DND-41 (cell line): ENCODE measurements at regions not wholly inside any gene's neighbourhood (a gene's known extent, or its start where the extent isn't known, plus 50 kb on each side); places are given as distances from the start of the nearest gene placed in this dataset.

Experiments
- ATAC-seq: fragments of 200-7000 bp; cut with Tn5 transposase; 3 replicates; pipeline ENCODE4 v1.9.1; 2021; ENCODE audit warnings: low read depth; ENCODE audit not compliant: insufficient read depth
- DNase-seq: peaks from one replicate; pipeline ENCODE4 v3.0.0-alpha.2; 2020
- H2AFZ ChIP-seq: 2 replicates; pipeline ENCODE4 v1.6.0; 2012; ENCODE audit warnings: low read depth, low read length
- H3K27ac ChIP-seq: 2 replicates; pipeline ENCODE4 v1.5.1; 2012; ENCODE audit warnings: low read length, inconsistent platforms
- H3K27me3 ChIP-seq: fragments of 200-600 bp; sonication (generic); 2 replicates; pipeline ENCODE4 v1.6.0; 2012; ENCODE audit warnings: low read length, mild to moderate bottlenecking, inconsistent platforms; ENCODE audit not compliant: insufficient read depth, poor library complexity
- H3K36me3 ChIP-seq: 2 replicates; pipeline ENCODE4 v1.5.1; 2012; ENCODE audit warnings: low read length, inconsistent platforms; ENCODE audit not compliant: insufficient read depth
- H3K4me1 ChIP-seq: 2 replicates; pipeline ENCODE4 v1.5.1; 2012; ENCODE audit warnings: mild to moderate bottlenecking, low read length; ENCODE audit not compliant: insufficient read depth
- H3K4me2 ChIP-seq: 2 replicates; pipeline ENCODE4 v1.6.0; 2012; ENCODE audit warnings: mild to moderate bottlenecking, moderate library complexity, low read length, inconsistent platforms; ENCODE audit not compliant: insufficient read depth
- H3K4me3 ChIP-seq, 2 experiments: fragments of 200-600 bp in 1 of 2; shearing (Covaris generic) in 1 of 2; 2 replicates each; pipeline ENCODE4 v1.5.1; 2012 to 2016; ENCODE audit warnings: inconsistent platforms in 2 of 2, low read length in 2 of 2, mild to moderate bottlenecking in 2 of 2, low read depth in 1 of 2, moderate library complexity in 1 of 2
- H3K79me2 ChIP-seq: 2 replicates; pipeline ENCODE4 v1.6.0; 2012; ENCODE audit warnings: low read length, inconsistent platforms; ENCODE audit not compliant: insufficient read depth
- H3K9ac ChIP-seq: 2 replicates; pipeline ENCODE4 v1.6.0; 2012; ENCODE audit warnings: low read depth, mild to moderate bottlenecking, inconsistent platforms, low read length, moderate library complexity
- H3K9me3 ChIP-seq: 2 replicates; pipeline ENCODE4 v1.5.1; 2012; ENCODE audit warnings: low read length, moderate library complexity, mild to moderate bottlenecking, inconsistent platforms; ENCODE audit not compliant: insufficient read depth, severe bottlenecking
- H4K20me1 ChIP-seq: 2 replicates; pipeline ENCODE4 v1.6.0; 2012; ENCODE audit warnings: low read length; ENCODE audit not compliant: insufficient read depth
- EZH2 ChIP-seq: IDR thresholded peaks from 3 replicates; pipeline ENCODE4 v1.6.1; 2012; ENCODE audit warnings: borderline replicate concordance, low read depth, mild to moderate bottlenecking, moderate library complexity, low read length, inconsistent platforms; ENCODE audit not compliant: severe bottlenecking
- TF ChIP-seq, protein P1 (sequence below): IDR thresholded peaks from 2 replicates; pipeline ENCODE4 v1.5.1; 2012; ENCODE audit warnings: borderline replicate concordance, low read length, moderate library complexity, mild to moderate bottlenecking; ENCODE audit not compliant: poor library complexity, severe bottlenecking; ENCODE audit errors: extremely low read depth

DNA sequence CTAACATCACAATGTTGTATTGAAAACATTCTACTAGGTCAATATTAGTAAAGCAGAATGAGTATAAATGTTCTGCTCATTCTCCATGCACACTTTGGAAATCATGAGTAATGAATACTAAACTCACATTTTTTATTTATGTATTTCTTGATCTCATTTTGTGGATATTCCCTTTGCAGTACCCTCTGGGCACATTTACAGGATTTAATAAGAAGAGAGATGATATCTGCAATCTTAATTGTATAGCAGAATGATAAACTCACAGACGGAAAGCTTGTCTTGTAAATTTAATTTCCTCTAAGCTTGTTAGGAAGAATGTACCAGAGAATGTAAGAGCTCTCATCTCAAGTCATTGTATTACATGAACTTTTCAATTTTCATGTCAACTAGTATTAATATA is 1279.7 kb downstream of the PCDH7 start:
- H3K4me1 ChIP-seq: no peaks in the 10 kb centered on the region
- H3K9me3 ChIP-seq: no peaks in the 10 kb centered on the region
- H3K4me2 ChIP-seq: no peak overlapping the region
- no peaks in the 10 kb centered on the region for H4K20me1 ChIP-seq
- no peak overlapping the region for H3K4me3 ChIP-seq
- no peaks in the 10 kb centered on the region for H3K79me2 ChIP-seq
- no peak overlapping the region for H3K9ac ChIP-seq
- DNase-seq (no peak), ATAC-seq (no peak)
- no peaks in the 10 kb centered on the region for H3K36me3 ChIP-seq
- TF ChIP-seq EZH2: no peak
- TF ChIP-seq, protein P1, sequence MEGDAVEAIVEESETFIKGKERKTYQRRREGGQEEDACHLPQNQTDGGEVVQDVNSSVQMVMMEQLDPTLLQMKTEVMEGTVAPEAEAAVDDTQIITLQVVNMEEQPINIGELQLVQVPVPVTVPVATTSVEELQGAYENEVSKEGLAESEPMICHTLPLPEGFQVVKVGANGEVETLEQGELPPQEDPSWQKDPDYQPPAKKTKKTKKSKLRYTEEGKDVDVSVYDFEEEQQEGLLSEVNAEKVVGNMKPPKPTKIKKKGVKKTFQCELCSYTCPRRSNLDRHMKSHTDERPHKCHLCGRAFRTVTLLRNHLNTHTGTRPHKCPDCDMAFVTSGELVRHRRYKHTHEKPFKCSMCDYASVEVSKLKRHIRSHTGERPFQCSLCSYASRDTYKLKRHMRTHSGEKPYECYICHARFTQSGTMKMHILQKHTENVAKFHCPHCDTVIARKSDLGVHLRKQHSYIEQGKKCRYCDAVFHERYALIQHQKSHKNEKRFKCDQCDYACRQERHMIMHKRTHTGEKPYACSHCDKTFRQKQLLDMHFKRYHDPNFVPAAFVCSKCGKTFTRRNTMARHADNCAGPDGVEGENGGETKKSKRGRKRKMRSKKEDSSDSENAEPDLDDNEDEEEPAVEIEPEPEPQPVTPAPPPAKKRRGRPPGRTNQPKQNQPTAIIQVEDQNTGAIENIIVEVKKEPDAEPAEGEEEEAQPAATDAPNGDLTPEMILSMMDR: no peak
- H2AFZ ChIP-seq: no peak overlapping the region
- H3K27ac ChIP-seq: no peak overlapping the region
- no peaks in the 10 kb centered on the region for H3K27me3 ChIP-seq

DNA sequence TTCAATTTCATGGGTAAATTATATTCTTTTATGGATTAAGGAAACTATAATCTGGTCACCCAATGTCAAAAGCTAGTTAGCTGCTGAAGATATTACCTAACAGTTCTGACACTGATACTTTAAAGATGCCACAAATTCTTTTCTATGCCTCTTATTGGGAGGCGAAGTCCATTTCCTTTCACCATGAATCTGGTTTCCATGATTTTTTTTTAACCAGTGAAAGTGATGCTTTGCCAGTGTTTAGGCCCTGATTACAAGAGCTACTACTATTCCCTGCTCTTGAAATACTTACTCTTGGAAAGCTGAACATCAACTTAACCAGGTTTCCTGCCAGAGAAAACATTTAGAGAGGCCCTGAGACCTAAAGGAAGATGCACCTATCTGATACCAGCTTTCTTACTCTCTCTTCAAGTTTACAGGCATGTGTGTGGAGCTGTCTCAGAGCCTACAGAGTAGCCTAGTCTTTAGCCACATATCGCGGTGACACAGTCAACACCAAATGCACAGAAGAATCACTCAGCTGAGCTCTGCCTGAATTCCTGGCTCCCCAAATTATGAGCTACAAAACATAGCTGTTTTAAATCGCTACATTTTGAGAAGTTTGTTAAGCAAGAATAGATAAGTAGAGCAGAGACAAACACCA is 1280.8 kb downstream of the PCDH7 start:
- Histone ChIP-seq H3K4me3 (no peak overlapping the region), H3K9ac (no peak overlapping the region), H3K9me3 (no peaks in the 10 kb centered on the region), H3K36me3 (no peaks in the 10 kb centered on the region), H3K4me2 (no peak overlapping the region), H3K79me2 (no peaks in the 10 kb centered on the region), H2AFZ (no peak overlapping the region), H3K27me3 (no peaks in the 10 kb centered on the region), H3K4me1 (no peaks in the 10 kb centered on the region), H3K27ac (no peak overlapping the region), H4K20me1 (no peaks in the 10 kb centered on the region)
- no peak for DNase-seq
- TF ChIP-seq, protein P1: no peak
- no peak for TF ChIP-seq EZH2
- no peak for ATAC-seq

DNA sequence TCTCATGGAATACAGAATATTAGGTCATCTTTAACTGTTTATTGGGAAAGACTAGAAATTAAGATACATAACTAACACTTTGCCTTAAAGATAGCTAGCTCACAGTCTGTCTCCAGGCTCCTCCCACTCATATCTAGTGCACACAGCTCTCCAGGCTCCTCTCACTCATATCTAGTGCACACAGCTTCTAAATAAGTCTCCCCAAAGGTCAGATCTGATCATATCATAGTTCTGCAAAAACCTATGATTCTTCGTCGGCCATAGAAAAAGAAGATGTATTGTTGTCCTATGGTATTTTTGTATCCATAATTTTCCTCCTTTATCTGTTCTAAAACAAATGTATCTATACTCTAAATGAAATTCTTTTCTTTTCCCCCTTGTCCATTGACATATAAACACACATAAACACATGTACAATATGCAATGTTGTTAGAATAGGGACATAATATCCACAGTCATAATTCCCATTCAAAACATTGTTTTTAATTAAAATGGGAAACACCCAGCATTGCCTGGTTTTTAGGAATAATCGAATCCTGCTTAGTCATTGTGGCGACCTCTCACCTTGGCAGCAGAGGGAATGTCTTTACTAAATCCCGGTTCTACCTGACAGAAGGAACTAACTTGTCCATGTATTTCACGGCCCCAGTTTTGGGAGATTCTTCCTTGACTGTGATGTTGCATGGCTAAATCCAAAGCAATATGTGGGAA is 1282.0 kb downstream of the PCDH7 start:
- no peak for ATAC-seq
- DNase-seq: no peak
- no peaks in the 10 kb centered on the region for H3K36me3 ChIP-seq
- no peak overlapping the region for H3K9ac ChIP-seq
- no peaks in the 10 kb centered on the region for H3K79me2 ChIP-seq
- H3K9me3 ChIP-seq: no peaks in the 10 kb centered on the region
- H3K4me2 ChIP-seq: no peak overlapping the region
- no peak overlapping the region for H3K4me3 ChIP-seq
- H3K27ac ChIP-seq: no peak overlapping the region
- H2AFZ ChIP-seq: no peak overlapping the region
- no peaks in the 10 kb centered on the region for H3K4me1 ChIP-seq
- no peaks in the 10 kb centered on the region for H4K20me1 ChIP-seq
- no peaks in the 10 kb centered on the region for H3K27me3 ChIP-seq
- TF ChIP-seq, protein P1: no peak
- TF ChIP-seq EZH2: no peak
